Naive thymus-derived CD8-positive, alpha-beta T cell (primary cell): ENCODE measurements at regions not wholly inside any gene's neighbourhood (a gene's known extent, or its start where the extent isn't known, plus 50 kb on each side); places are given as distances from the start of the nearest gene placed in this dataset.
A peak's percentile ranks its signal among the peaks of the same experiment; 100 is the strongest.
"Not testable (repeated sequence)": the region's sequence is repeated elsewhere in the genome, so short reads cannot be mapped to it uniquely, and the experiment has no call there.

Source experiments
- ATAC-seq, 2 donors: fragments of 150-1000 bp; cut with Tn5 transposase in 1 of 2; sonication (Bioruptor Pico), chemical (Tn5 transposase) in 1 of 2; 1 replicate in 1 of 2; 2 replicates in 1 of 2; pipeline ENCODE4 v1.10.0; 2021; ENCODE audit warnings: mild to moderate bottlenecking in 2 of 2, moderate library complexity in 2 of 2
- POLR2A ChIA-PET: fragments of 350-600 bp; sonication (Branson Sonifier 250); formaldehyde crosslinking; loops from one replicate; lab custom pipeline; 2021; ENCODE audit warnings: antibody characterized with exemption; lab: Charles Lee
- DNase-seq, 10 donors: peaks; one replicate each; pipeline versions ENCODE4 v3.0.0 to v3.0.0-alpha.2; 2020 to 2022
- H3K27ac Mint-ChIP-seq, 10 donors: one replicate each; pipeline ENCODE4 v1.8.0; 2020 to 2022; ENCODE audit warnings: mild to moderate bottlenecking in 10 of 10, mixed read lengths in 10 of 10, moderate library complexity in 4 of 10, inconsistent platforms in 1 of 10
- H3K27me3 Mint-ChIP-seq, 5 donors: one replicate each; pipeline ENCODE4 v1.8.0; 2021 to 2022; ENCODE audit warnings: mixed read lengths in 5 of 5
- H3K36me3 Mint-ChIP-seq, 3 donors: one replicate each; pipeline ENCODE4 v1.8.0; 2020 to 2022; ENCODE audit warnings: mixed read lengths in 3 of 3, mild to moderate bottlenecking in 2 of 3, inconsistent platforms in 1 of 3
- H3K4me1 Mint-ChIP-seq, 4 donors: one replicate each; pipeline ENCODE4 v1.8.0; 2021 to 2022; ENCODE audit warnings: mixed read lengths in 4 of 4
- H3K4me3 Mint-ChIP-seq, 10 donors: one replicate each; pipeline ENCODE4 v1.8.0; 2020 to 2022; ENCODE audit warnings: mild to moderate bottlenecking in 10 of 10, mixed read lengths in 10 of 10, moderate library complexity in 6 of 10, inconsistent platforms in 1 of 10
- H3K9me3 Mint-ChIP-seq, 9 donors: one replicate each; pipeline ENCODE4 v1.8.0; 2020 to 2022; ENCODE audit warnings: mixed read lengths in 9 of 9, mild to moderate bottlenecking in 3 of 9, inconsistent platforms in 1 of 9, moderate library complexity in 1 of 9

DNA sequence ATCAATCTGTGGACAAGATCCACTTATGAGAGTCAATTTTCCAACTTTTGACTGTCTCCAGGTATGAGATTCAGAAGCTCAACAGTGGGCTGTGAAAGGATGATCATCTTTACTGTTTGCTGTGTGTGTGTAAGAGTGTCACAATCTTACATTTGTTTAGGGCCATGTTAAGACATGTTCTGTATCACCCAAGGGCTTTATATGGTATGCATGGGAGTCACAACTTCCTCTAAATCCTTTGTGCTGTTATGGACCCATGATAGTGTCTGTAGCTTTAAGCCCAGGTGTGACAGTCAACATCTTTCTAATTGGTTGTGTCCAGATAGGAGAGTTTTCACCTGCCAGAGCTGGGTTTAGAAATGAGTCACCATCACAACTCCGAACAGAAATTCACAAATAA, 70.2 kb downstream of the ZNF726 start:
- H3K36me3 Mint-ChIP-seq, DNase-seq, H3K4me1 Mint-ChIP-seq, H3K27ac Mint-ChIP-seq, POLR2A ChIA-PET, H3K27me3 Mint-ChIP-seq, H3K4me3 Mint-ChIP-seq, ATAC-seq: not testable (repeated sequence)
- peaks cover 0 to 12% (median 1%) of the 10 kb centered on the region in 9 donors for H3K9me3 Mint-ChIP-seq

DNA sequence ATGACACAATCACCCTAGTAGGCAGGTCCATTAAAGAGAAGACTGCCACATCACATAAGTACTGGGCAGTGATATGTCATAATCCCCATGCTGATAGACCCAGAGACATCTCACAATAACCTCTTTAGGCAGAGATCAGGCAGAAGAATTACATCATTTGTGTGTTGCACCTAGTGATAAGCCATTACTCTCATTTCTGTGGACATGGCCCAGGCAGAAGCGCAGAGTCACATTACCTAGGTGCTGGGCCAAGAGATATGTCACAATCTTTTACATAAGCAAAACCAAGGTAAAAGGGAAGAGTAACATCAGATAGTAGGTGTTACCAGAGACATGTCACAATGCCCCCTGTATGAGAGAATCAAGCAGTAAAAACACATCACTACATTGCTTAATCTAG, 71.9 kb downstream of the ZNF726 start:
- Mint-ChIP-seq H3K27me3 (no peaks in the 10 kb centered on the region), H3K27ac (no peak overlapping the region), H3K36me3 (peaks cover 0 to 6% (median 0%) of the 10 kb centered on the region in 3 donors), H3K4me3 (no peak overlapping the region), H3K9me3 (peaks cover 0 to 12% (median 2%) of the 10 kb centered on the region in 9 donors), H3K4me1 (peaks cover 2 to 4% (median 3%) of the 10 kb centered on the region in 4 donors)
- no peak for DNase-seq
- POLR2A ChIA-PET = no interaction called here
- ATAC-seq = no peak

DNA sequence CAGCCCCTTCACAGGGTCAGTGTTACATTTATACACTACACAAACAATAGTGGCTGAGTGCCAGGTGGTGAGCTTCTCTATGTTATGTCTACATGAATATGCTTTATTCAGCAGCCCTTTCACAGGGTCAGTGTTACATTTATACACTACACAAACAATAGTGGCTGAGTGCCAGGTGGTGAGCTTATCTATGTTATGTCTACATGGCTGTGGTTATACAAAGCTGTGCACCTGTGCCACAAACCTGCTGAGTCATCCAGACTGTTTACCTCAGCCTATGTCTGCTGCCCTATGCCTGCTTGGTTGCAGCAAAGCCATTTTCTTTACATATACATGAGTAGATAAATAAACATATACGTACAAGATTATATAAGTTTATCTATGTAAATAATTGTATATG, 76.5 kb downstream of the ZNF726 start:
- H3K4me1 Mint-ChIP-seq = peaks cover 5 to 15% (median 13%) of the 10 kb centered on the region in 4 donors
- H3K27me3 Mint-ChIP-seq = no peaks in the 10 kb centered on the region
- POLR2A ChIA-PET = interaction anchor here (1.2 kb wide), 1 partner anchor 77 kb away, joined by 6 read pairs; the partner anchor contains the start of gene ZNF726
- H3K36me3 Mint-ChIP-seq = peaks cover 0 to 19% (median 2%) of the 10 kb centered on the region in 3 donors
- peak overlapping the region in 1 of 10 donors; percentile 45 for H3K4me3 Mint-ChIP-seq
- DNase-seq (no peak), ATAC-seq (no peak)
- peaks cover 3 to 32% (median 14%) of the 10 kb centered on the region in 9 donors for H3K9me3 Mint-ChIP-seq
- H3K27ac Mint-ChIP-seq = peak overlapping the region in 1 of 10 donors; percentile 28

DNA sequence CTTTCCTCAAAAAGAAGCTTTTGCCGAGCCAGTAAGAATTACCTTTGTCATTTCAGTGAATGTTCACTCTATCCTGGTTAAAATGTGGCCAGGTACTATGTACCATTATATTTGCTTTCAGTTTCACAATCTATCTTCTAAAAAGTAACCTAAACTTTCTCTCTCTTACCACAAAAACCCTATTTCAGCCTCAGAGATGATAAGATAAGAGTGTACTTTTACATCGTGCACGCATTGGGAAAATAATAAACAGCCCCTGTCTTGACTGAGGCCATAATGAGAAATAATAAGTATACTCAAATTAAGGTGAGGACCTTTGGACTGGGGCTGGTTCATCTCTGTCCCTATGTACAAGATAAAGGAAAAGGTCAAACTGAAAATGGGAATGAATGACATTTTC, 77.7 kb downstream of the ZNF726 start:
- Mint-ChIP-seq H3K4me3 (peak overlapping the region in 9 of 10 donors; percentile 22 to 57 (median 44)), H3K27ac (peak overlapping the region in 9 of 10 donors; percentile 6 to 72 (median 31)), H3K9me3 (peaks cover 11 to 44% (median 23%) of the 10 kb centered on the region in 9 donors), H3K27me3 (no peaks in the 10 kb centered on the region), H3K4me1 (peaks cover 3 to 15% (median 13%) of the 10 kb centered on the region in 4 donors), H3K36me3 (peaks cover 0 to 29% (median 2%) of the 10 kb centered on the region in 3 donors)
- DNase-seq = peak in 3 of 10 donors; percentile 9 to 26 (median 26)
- peak in 1 of 2 donors; percentile 70 for ATAC-seq
- POLR2A ChIA-PET = no interaction called here

DNA sequence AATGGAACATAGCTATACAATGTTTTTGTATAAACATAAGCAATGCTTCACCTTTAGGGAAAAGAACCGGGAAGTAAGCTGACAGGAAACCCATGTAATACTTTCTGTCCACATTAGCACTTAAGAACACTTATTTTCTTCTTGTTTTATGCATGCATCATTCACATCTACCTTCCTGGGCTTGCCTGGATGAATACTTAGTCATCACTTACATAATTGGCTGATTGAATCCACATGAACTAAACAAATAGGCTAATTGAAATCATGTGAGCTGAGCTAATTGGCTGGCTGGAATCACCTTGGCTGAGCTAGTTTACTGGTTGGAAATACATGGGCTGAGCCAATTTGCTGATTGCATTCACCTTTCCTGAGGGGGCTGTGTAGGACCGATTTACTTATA, 78.8 kb downstream of the ZNF726 start:
- peaks cover 3 to 15% (median 13%) of the 10 kb centered on the region in 4 donors for H3K4me1 Mint-ChIP-seq
- no peak overlapping the region for H3K27ac Mint-ChIP-seq
- H3K27me3 Mint-ChIP-seq = no peaks in the 10 kb centered on the region
- peaks cover 0 to 25% (median 5%) of the 10 kb centered on the region in 3 donors for H3K36me3 Mint-ChIP-seq
- ATAC-seq (no peak), DNase-seq (no peak)
- POLR2A ChIA-PET = no interaction called here
- H3K9me3 Mint-ChIP-seq = peaks cover 11 to 45% (median 33%) of the 10 kb centered on the region in 9 donors
- H3K4me3 Mint-ChIP-seq = no peak overlapping the region

DNA sequence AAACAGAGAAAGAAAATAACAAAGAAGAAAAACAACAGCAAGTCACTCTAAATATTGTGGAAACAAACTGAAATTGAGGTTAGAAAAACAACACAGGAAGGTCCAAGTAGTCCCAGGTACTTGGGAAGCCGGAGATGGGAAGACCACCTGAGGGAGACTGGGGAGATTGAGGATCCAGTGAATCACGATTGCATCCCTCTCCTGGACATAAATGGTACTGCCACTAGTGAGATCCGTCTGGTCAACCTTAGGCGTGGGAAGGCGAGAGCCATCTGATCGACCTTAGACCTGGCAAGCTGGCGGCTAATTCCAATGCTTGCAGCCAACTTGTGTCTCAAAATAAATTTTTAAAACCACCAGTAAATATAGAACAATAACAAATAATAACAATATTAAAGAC, 81.9 kb downstream of the ZNF726 start:
- Mint-ChIP-seq H3K36me3 (peaks cover 0 to 34% (median 5%) of the 10 kb centered on the region in 3 donors), H3K9me3 (peaks cover 18 to 61% (median 44%) of the 10 kb centered on the region in 9 donors), H3K4me3 (no peak overlapping the region), H3K27ac (no peak overlapping the region), H3K27me3 (no peaks in the 10 kb centered on the region), H3K4me1 (peaks cover 3 to 11% (median 11%) of the 10 kb centered on the region in 4 donors)
- POLR2A ChIA-PET = no interaction called here
- ATAC-seq (no peak), DNase-seq (no peak)

DNA sequence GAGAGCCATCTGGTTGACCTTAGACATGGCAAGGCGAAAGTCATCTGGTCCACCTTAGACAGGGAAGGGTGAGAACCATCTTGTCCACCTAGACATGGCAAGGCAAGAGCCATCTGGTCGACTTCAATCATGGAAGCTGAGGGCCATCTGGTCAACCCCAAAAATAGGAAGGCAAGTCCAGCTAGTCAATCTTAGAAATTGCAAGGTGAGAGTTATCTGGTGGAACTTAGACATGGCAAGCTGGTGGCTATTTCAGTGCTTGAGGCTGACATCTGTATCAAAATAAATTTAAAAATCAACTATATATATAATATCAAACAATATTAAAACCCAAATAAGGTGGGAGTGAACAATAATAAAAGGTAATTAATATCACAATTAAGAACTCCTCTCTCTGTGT, 83.9 kb downstream of the ZNF726 start:
- Mint-ChIP-seq H3K36me3 (peaks cover 0 to 34% (median 5%) of the 10 kb centered on the region in 3 donors), H3K27ac (no peak overlapping the region), H3K4me1 (no peaks in the 10 kb centered on the region), H3K4me3 (no peak overlapping the region), H3K9me3 (peaks cover 18 to 61% (median 44%) of the 10 kb centered on the region in 9 donors), H3K27me3 (no peaks in the 10 kb centered on the region)
- ATAC-seq (no peak), DNase-seq (no peak)
- POLR2A ChIA-PET = no interaction called here

DNA sequence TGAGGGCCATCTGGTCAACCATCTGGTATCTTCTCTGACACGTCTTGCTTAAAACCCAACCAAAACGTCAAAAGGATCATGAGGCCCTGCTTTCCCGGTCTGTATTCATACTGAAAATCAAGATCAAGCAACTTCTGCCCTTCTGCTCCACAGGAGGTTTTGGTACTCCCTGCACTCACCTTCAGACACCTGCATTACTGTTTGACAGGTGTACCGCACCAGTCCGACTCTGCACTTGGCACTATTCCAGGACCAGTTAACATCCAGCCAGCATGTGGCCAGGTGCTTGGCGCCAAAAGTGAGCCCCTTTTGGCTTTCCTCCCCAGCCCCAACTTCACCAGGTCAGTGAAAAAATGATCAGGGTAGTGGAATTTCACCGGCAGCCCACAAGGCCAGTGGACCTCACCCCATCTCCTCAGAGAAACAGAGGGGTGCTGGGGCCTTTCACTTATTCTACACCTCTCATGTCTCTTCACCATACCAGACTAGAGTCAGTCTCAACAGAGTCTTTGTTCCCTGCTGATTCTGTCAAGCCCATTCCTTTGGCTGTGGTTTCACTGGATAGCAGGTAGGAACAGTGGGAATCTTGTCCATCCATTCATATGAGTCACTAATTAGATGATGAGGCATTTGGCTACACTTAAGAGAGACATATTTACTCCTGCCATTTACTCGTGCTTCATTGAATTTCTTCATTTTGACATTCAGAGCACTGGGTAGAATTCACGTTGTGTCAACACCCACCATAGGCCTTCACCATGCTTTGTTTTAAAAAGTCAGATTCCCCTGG, 85.3 kb downstream of the ZNF726 start:
- Mint-ChIP-seq H3K27ac (no peak overlapping the region), H3K9me3 (peaks cover 18 to 54% (median 36%) of the 10 kb centered on the region in 9 donors), H3K4me3 (no peak overlapping the region), H3K4me1 (no peaks in the 10 kb centered on the region), H3K36me3 (peaks cover 0 to 33% (median 3%) of the 10 kb centered on the region in 3 donors), H3K27me3 (no peaks in the 10 kb centered on the region)
- ATAC-seq = no peak
- POLR2A ChIA-PET = no interaction called here
- no peak for DNase-seq

DNA sequence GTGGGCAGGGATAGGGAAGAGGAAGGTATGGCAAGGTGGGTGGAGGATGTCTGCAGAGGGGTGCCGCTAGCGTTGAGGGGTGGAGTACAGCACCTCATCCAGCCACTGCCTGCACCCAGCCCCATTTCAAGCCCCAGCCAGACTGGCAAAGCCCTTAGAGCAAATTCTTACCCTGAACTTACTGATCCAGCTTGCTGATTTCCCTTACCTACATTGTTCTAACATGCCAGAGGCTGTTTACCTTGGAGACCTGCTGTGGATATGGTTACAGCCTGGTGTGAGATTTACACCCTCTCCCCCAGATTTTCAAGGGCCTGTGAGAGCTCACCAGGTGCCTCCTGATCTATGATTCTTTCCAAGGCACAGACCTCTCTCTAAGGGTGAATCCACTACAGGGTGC, 86.0 kb downstream of the ZNF726 start:
- POLR2A ChIA-PET = no interaction called here
- no peaks in the 10 kb centered on the region for H3K4me1 Mint-ChIP-seq
- no peaks in the 10 kb centered on the region for H3K27me3 Mint-ChIP-seq
- no peak overlapping the region for H3K4me3 Mint-ChIP-seq
- DNase-seq (no peak), ATAC-seq (no peak)
- peaks cover 0 to 26% (median 3%) of the 10 kb centered on the region in 3 donors for H3K36me3 Mint-ChIP-seq
- no peak overlapping the region for H3K27ac Mint-ChIP-seq
- H3K9me3 Mint-ChIP-seq = peaks cover 18 to 48% (median 33%) of the 10 kb centered on the region in 9 donors

DNA sequence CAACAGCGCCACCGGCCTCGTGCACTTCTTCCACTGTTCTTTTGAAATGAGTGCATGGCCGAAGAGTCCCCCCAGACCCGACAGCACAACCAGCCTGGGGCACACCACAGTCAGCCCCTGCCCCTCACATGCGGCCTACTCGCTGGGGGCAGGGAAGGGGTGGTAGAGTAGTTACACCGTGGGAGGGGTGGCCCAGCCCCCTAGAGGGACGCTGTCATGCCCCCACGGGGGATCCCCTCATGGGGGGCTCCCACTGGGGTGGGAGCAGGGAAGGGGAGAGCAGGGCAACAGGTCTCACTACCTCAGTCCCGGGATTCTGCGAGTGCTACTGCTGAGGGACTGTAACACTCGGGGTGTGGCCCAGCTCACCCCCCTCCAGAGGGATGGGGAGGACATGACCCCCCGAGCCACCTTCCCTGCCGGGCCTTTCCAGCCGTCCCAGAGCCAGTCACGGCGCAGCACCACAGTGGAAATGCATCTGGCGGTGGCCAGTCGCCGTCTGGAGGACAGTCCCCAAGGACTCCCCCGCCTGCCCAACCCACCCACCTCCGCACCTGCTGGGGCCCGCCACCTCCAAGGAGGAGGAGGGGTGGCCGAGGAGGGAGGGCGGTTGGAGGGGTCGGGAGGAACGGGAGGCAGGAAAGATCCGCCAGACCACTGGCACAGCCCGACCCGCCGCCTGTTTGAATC, 84.6 kb upstream of the ZNF254 start:
- ATAC-seq (no peak), DNase-seq (no peak)
- Mint-ChIP-seq H3K27ac (no peak overlapping the region), H3K4me1 (no peaks in the 10 kb centered on the region), H3K36me3 (peaks cover 0 to 10% (median 3%) of the 10 kb centered on the region in 3 donors), H3K4me3 (no peak overlapping the region), H3K27me3 (no peaks in the 10 kb centered on the region), H3K9me3 (peaks cover 2 to 32% (median 18%) of the 10 kb centered on the region in 9 donors)
- POLR2A ChIA-PET = no interaction called here

DNA sequence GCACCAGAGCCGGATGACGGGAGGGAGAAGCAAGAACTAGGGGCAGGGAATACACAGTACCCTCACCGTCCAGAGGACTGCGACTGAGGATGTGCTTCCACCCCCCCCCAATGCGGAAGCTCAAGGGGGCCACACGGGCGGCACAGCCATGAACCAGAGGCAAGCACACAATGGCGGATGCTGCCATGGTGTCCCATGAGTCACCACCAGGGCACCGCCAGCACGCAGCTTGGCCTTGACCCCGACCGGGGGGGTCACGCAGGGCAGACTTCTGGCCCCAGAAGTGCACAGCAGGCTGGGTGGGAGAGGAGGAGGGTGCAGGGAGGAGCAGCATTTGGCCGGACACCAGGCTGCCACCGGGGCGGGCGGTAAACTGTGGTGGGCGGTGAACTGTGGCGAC, 83.5 kb upstream of the ZNF254 start:
- Mint-ChIP-seq H3K4me3 (no peak overlapping the region), H3K27me3 (no peaks in the 10 kb centered on the region), H3K9me3 (peaks cover 0 to 22% (median 13%) of the 10 kb centered on the region in 9 donors), H3K4me1 (no peaks in the 10 kb centered on the region), H3K36me3 (peaks cover 0 to 9% (median 0%) of the 10 kb centered on the region in 3 donors), H3K27ac (no peak overlapping the region)
- POLR2A ChIA-PET = no interaction called here
- DNase-seq = no peak
- no peak for ATAC-seq

DNA sequence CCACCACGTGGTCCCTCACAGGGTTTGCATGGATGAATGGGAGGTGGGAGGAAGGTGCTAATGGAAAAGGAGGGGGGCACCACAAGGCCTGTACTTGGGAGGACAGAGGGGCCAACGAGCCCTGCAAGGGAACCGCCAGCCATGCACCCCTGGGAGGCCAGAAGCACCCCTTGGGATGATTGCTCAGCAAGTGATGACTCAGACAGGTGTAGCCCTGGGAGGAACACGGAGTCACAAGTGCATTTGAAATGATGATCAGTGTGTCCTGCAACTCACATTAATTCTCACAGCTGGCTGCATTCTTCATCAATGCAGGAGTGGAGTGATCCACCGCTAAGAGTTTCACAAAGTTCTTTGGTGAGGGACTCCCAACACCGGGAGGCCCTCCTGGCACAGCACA, 82.8 kb upstream of the ZNF254 start:
- ATAC-seq (no peak), DNase-seq (no peak)
- peaks cover 0 to 3% (median 0%) of the 10 kb centered on the region in 3 donors for H3K36me3 Mint-ChIP-seq
- H3K27me3 Mint-ChIP-seq = no peaks in the 10 kb centered on the region
- H3K9me3 Mint-ChIP-seq = peaks cover 0 to 17% (median 10%) of the 10 kb centered on the region in 9 donors
- no peak overlapping the region for H3K27ac Mint-ChIP-seq
- H3K4me1 Mint-ChIP-seq = no peaks in the 10 kb centered on the region
- no peak overlapping the region for H3K4me3 Mint-ChIP-seq
- POLR2A ChIA-PET = no interaction called here
